GM19395 (cell line): ENCODE measurements at regions not wholly inside any gene's neighbourhood (a gene's known extent, or its start where the extent isn't known, plus 50 kb on each side); places are given as distances from the start of the nearest gene placed in this dataset.
"Not testable (repeated sequence)": the region's sequence is repeated elsewhere in the genome, so short reads cannot be mapped to it uniquely, and the experiment has no call there.

Experiments
- ATAC-seq: cut with Tn5 transposase; IDR thresholded peaks from one replicate; pipeline ENCODE4 v1.9.1; 2021; ENCODE audit warnings: mild to moderate bottlenecking, moderate library complexity; ENCODE audit not compliant: unreplicated experiment

DNA sequence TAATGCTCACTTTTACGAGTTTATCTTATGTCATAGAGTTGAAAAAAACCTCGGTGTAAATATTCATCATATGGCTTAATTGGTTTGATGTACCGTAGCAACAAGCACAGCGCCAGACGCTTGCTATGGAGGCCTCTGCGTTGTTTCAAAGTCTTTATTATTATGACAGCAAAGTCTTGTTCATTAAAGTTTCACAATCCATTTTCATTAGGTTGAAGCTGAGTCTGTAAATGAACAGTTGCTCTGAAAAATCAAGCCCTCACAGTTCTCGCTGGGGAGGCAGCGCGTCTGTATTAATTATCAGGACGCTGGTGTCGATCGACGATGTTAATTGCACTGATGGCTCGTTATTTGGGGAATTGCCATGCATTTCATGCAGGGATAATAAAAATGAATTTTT lies 185.6 kb downstream of the INSC start:
- ATAC-seq, result no peak

DNA sequence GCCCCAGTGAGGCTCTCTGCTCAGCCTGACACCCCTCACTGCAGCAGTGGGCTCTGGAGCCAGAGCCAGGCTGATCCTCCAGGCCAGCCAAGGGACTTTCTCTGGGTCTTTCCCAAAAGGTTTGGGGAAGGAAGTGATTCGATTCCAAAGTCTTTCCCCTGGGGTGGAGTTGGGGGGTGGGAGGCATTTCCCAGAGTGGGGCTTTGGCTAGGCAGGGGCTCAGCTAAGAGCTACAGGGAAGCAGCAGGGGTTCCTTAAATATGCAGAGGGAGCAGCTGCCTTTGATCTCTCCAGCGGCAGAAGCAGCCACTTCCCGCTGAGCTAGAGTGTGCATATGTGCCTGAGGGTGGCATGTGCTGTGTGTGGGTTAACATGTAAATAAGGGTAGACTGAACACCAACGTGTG lies 192.9 kb downstream of the INSC start:
- no peak for ATAC-seq

DNA sequence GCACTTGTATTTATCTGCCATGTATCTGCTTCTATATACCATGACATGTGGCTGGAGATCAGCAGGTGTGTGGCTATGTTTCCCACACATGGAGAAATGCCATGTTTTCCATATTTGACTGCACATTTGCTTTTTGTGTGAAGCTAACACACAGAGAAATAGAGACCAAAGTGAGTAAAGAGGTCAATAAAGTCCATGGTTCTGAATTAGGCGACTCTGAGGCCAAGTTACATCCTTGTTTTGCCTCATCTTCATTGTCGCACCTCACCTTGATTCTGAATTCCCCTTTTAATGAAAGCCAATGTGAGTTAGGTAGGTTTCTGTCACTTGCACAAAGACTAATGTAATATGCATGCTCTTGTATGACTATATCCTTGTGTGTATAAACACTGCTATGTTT lies 194.1 kb downstream of the INSC start:
- no peak for ATAC-seq

DNA sequence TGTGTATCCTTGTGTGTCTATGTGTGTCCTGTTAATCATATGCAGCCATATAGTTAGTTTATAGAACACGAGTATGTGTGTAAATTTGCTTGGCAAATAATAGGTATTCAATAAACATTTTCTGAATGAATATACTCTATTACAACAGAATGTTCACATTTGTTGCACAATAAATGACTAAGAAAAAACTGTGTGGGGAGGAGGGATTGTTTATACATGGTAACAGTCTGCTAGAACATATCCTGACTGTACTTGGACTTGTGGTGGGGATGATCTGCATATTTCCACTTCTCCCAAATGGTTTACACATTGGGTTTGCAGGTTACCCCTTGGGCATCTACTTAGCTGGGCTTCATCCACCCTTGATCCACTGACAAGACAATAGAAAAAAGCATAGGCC lies 194.6 kb downstream of the INSC start:
- ATAC-seq, result no peak

DNA sequence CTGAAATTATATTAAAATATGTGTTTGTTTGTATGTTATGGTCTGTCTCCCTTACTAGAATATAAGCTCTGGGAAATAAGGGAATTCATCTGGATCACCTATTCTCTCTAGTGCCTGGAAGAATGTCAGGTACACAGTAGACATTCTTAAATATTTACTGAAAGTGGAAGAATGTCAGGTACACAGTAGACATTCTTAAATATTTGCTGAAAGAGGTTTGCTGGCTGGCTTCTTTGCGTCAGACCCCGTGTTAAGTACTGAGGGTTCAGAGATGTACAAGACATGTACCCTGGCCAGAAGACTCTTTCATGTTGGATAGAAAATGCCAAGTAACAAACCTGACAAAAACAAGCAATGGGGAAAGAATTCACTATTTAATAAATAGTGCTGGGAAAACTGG lies 199.1 kb downstream of the INSC start:
- ATAC-seq, result no peak

DNA sequence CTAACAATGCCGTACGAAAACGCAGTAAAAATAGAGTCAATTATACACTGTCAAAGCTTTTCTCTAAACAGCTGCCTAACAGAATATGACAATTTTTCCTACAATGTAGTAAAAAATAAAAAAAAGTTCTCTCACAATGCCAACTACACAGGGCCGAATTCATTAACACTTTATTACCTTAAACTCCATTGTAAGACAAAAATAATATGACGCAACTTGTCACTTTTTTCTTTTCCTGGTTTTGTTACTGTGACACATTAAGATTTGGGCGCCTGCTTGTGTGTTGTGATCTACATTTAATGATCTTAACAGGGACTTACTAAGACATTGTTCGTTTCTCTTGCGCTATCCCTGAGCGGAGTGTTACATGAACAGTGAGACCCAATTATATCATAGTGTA lies 204.1 kb downstream of the INSC start:
- ATAC-seq, result no peak

DNA sequence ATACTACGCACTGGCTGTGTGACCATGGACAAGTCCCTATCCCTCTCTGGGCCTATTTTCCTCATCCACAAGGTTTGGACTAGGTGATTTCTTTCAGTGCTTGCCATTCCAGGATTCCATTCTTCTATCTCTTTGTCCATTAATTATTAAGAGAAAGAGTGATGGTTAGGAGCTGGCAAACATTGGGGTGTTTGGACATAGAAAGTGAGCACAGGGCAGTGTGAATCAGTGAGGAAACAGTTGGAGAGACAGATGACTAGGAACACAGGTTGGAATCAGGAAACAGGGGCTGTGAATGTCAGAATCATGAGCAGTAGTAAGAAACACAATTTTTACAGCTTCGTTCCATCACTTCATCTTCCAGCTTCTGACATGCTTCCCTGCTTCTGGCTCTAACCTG lies 211.8 kb downstream of the INSC start:
- ATAC-seq, result no peak

DNA sequence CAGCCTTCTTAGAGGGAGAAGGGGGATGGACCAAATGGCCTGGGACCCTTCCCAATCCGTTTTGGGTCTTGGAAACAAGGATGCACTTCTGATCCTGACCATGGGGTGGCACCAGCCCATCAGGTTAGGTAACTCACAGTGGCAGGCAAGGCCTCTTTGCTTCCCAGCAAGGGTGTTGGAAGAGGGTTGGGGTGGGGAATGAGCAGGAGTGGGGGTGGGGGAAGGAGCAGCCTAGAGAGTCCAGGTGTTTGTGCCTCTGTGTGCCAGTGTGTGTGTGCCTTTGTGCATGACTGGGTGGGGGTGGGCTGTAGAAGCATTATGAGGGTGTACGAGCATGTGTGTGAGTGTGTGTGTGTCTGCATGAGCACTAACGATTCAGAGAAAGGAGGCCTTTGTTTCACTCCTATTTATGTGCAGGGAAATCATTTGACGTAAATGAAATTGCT lies 213.1 kb downstream of the INSC start:
- ATAC-seq, result no peak

DNA sequence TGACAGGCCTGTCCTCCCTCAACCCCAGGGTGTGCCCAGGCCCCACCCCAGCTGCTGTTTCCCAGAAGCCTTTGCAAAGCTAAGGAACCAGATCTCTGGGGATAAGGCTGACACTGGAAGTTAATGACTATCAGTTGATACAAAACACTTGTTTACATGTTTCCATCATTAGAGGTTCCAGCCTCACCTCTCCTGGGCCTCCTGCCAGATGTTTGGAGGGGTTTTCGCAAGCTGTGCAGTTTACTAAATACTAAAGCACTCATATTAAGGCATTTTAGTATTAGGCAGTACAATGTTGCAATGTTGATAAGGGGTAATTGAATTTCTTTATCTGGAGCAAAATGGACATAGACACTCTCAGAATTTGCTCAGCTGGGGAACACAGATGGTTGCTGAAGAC lies 218.7 kb downstream of the INSC start:
- no peak for ATAC-seq

DNA sequence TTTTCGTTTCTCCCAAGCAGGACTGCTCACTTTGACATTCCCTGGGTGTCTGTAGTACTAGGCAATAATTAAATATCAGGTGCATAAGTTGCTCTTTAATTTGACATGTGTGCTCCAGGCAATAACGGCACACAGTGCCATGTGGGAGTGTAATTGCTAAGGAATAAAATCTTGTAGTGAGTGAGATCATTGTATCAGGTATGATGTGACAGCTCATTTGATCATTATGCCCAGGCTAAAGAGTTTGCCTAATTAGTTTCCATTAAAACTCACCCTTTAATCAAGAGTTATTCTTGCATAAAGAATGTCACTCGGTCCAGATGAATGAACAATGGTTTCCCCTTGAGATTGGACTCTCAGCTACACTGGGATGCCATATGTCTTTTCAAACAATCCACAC lies 220.0 kb downstream of the INSC start:
- no peak for ATAC-seq

DNA sequence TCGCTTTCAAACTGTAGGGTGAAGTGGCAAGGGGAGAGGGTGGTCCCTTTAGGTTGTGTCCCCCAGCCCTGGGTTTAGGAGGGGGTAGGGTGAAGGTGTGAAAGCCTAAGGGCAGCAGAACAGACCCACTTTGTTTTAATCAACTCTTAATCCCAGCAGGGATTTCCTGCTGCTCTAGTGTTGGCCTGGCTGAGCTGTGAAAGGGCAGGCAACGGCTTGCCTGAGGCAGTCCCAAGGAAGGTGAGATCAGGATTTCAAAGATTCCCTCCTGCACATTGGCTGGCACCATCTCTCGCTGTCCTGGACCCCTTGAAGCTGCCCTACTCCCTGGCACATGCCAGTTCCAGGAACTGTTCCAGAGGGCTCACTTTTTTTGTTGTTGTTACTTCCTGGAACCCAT lies 221.3 kb downstream of the INSC start:
- no peak for ATAC-seq

DNA sequence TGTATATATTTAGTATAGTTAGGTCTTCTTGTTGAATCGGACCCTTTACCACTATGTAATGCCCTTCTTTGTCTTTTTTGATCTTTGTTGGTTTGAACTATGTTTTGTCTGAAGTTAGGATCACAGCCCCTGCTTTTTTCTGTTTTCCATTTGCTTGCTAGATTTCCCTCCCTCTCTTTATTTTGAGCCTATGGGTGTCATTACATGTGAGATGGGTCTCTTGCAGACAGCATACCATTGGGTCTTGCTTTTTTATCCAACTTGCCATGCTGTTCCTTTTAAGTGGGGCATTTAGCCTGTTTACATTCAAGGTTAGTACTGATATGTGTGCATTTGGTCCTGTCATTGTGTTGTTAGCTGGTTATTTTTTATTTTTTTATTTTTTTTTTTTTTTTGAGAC lies 224.6 kb downstream of the INSC start:
- no peak for ATAC-seq

DNA sequence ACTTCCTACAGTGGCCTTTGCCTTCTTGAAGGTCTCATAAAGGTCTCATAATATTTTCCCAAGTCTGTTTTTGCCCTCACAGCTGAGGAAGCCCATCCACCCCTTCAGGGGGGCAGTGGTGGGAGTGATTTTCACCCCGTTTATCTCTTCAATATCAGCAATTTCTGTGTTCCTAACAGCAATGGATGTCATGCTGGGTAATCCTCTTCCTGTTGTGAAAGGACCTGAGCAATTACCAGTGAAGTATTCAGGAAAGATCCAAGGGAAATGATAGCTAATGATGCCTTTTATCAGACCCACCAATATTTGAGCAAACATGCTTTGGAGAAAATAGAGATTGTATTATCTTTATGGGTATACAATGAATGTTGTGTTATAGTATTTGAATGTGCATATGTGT lies 226.9 kb downstream of the INSC start:
- ATAC-seq, result no peak

DNA sequence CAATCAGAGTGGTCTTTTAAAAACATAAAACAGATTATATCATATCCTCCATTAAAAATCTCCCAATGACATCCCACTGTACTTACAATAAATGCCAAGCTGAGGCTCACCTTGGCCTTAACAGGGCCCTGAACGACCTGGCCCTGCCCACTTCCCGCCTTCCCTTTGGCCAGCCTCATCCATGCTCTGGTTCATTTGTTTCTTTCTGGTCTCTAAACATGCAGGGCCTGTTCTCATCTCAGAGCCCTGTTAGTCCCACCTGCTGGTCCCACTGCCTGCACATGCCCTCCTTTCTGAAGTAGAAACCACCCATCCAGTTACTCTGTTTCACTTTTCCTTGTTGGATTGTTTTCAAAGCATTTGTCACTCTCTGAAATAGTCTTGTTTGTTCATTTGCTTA lies 227.4 kb downstream of the INSC start:
- no peak for ATAC-seq

DNA sequence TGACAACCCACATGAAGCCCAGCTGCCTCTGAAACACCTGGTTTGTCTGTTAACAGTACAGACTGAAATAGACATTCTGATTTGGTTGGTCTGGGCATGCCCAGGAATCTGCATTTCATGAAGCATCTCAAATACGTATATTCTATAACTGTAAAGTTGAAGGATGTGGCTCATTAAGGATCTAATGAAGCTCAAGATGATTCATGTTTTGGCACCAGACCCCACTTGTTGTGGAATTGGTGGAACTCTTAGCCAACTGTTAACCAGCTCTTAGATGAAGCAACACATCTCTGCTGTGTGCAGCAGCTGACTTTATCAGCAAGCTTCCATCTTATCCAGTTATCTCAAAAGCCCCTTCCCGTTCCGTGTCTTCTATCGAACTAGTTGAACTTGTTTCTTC lies 232.2 kb downstream of the INSC start:
- no peak for ATAC-seq

DNA sequence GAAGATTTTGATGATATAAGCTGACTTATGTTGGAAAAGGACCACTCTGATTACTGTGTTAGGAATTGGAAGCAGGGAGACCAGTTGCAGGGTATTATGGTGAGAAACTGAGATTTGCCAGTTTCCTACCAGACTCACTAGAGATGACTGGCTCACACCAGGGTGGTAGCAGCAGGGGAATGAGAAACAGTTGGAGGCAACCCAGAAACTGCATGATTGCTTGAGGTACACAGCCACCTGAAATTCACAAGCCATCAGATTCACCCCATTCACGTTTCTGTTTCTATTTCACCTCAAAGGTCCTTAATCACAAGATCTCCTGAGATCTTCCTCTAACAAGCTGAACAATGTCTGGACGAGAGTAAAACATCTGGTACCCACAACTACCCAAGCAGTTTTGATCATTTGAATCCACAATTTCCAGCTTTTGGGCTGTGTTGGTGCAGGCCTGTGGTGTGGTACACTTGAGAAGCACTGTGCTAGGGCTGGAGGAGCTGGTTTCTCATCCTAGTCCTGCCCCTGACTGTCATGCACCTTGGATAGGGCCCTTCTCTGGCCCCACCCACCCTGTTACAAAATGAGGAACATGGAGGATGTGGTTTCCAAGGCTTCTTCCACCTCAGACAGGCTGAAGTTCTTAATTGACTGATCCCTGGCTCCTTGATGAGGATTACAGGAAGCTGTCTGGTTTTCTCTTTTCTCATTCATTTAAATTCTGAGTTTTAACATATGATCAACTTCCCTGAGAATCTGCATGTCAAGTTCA lies 233.4 kb downstream of the INSC start:
- ATAC-seq, result no peak

DNA sequence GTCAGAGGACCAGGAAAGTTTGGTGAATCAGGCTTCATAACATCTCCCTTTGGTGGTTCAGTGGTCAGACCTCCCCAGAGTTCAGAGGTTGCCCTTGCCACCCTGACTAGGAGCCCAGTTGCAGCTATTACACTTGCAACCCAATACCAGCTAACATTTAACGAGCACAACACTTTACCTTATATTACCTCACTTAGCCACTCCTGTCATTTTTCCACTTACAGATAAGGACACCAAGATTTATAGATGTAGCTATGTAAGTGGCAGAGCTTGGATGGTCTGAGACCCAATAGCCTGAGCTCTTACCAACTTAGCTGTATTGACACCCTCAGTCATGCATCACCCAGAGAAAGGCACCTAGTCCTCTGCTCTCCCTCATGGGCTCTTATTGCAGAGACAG lies 234.7 kb downstream of the INSC start:
- no peak for ATAC-seq

DNA sequence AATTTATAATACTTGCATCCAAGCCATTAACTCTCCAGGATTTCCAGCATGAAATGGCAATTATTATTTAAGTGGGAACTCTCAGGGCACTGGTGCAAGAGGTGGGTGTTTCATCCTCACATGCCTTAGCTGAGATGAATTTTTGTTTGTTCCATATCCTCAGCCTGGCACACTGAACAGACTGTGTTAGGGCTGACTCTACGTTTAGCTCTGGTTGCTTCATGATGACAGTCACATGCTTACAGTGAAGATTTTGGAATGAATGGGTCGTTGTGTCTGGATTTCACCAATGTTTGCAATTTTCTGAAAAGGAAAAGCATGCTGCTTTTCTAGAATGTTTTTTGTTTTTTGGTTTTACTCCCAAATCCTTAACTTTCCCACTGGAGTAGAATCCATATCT lies 246.6 kb downstream of the INSC start:
- no peak for ATAC-seq

DNA sequence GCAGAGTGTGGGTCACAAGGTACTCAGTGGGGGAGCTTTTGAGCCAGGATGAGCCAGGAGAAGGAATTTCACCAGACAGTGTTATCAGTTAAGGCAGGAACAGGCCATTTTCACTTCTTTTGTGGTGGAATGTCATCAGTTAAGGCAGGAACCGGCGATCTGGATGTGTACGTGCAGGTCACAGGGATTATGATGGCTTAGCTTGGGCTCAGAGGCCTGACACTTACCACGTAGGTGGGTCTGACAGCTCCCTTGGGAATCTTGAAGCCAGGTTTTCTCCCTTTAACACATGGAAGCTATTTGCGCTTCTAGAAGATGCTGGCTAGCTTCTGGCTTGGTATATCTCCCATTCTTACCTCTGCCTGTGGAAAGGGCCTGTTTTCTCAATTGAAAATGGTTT lies 250.6 kb downstream of the INSC start:
- not testable (repeated sequence) for ATAC-seq

DNA sequence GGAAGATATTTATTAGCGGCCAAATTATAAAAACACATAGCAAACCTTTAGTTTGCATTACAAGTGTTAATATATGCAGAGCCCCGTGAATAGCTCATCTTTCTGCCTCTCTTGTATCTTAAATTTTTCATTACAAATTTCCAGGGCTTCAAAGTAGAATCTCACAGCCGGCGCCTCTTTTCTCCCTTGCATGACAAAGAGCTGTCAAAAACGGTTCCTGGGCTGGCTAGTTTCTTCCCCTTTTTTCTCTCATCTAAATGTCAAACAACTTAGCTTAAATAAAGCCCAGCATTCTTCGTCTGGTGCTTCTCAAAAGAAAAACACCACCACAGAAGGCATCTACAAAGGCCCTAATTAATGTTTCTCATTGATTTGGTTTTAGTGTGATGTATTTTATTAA lies 253.0 kb downstream of the INSC start:
- ATAC-seq, result no peak

DNA sequence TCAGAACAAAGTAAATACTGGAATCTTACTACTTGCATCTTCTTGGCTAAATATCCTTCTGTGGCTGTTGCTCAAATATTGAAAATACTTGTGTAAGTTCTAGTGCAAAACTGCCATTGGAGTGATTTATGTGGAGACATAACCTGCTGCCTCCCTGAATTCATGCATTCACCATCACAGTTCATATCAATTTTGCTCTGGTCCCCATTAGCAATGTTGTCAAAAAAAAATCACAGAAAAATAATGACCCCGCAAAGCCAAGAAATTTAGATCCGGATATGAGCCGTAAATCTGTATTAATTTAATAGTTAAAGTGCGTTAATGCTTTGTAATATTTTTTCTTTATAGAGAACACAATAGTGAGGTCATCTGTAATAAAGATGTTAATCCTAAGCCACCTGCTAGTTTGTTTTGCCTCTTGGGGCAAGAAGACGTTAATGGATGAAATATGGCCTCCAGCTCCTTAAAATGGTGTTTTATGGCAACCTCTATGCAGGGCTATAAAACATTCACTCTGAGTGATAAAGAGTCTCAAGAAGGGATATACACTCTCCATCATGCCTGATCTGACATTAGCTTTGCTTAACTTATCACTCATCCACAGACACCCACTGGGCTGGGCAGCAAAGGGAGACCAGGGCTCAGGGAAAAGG lies 255.9 kb downstream of the INSC start:
- no peak for ATAC-seq

DNA sequence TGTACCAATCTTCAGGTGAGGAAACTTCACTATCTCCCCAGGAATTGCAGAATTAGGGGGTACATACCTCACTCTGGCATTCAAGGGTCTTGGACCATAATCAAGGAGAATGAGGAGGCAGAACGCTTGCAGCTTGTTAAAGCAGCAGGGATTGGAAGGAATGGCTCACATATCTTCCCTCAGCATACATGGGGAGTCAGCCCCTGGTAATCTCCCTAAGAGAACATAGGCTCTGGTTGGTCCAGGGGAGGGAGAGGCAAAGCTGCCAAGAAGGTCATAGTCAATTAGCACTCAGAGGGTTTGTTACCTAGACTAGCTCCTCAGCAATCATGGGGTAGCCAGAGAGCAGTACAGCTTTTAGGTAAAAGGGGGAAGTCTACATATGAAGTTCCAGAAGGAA lies 256.8 kb downstream of the INSC start:
- ATAC-seq, result no peak

DNA sequence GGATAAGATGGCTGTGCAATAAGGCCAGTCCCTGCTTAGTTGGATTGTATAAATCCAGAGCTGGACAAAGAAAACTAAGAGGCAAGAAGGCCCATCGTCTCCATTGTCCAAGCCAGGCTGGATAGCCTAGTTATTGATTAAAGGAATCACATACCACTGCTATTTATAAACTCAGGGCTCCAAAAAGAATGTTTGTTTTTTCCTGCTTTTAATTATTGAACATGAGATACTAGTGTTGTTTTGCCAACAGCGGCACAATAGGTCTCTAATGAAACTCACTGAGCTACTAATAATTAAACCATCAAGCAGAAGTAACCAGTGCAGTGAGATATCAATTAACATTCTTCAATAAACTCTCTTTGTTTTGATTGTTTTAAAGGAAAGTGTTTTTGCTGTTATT lies 259.7 kb downstream of the INSC start:
- ATAC-seq, result no peak
